Keratinocyte (primary cell): ENCODE measurements at regions not wholly inside any gene's neighbourhood (a gene's known extent, or its start where the extent isn't known, plus 50 kb on each side); places are given as distances from the start of the nearest gene placed in this dataset.

Experiments
- DNase-seq: peaks from one replicate; pipeline ENCODE4 v3.0.0-alpha.2; 2011; ENCODE audit warnings: low read depth, missing footprints, low spot score
- FAIRE-seq: peaks from 2 replicates; lab custom pipeline; 2011; peaks lifted over from hg19 to GRCh38; lab: Jason Lieb, UNC
- H2AFZ ChIP-seq: 2 replicates; pipeline ENCODE4 v1.6.0; 2012; ENCODE audit warnings: low read length, control low read depth, inconsistent platforms; ENCODE audit not compliant: control insufficient read depth
- H3K27ac ChIP-seq: 2 replicates; pipeline ENCODE4 v1.5.1; 2011; ENCODE audit warnings: low read length; ENCODE audit not compliant: control insufficient read depth, insufficient read depth
- H3K27me3 ChIP-seq: 3 replicates; pipeline ENCODE4 v1.6.0; 2011; ENCODE audit warnings: low read length; ENCODE audit not compliant: control insufficient read depth, insufficient read depth; ENCODE audit errors: extremely low read depth
- H3K36me3 ChIP-seq, 2 experiments: 2 replicates in 1 of 2; 3 replicates in 1 of 2; pipeline ENCODE4 v1.5.1; 2011; ENCODE audit warnings: low read length in 2 of 2, mild to moderate bottlenecking in 1 of 2; ENCODE audit not compliant: control insufficient read depth in 2 of 2, insufficient read depth in 2 of 2; ENCODE audit errors: extremely low read depth in 1 of 2
- H3K4me1 ChIP-seq: 3 replicates; pipeline ENCODE4 v1.5.1; 2011; ENCODE audit warnings: low read length; ENCODE audit not compliant: control insufficient read depth, insufficient read depth; ENCODE audit errors: extremely low read depth
- H3K4me2 ChIP-seq: 3 replicates; pipeline ENCODE4 v1.6.0; 2011; ENCODE audit warnings: low read depth, low read length; ENCODE audit not compliant: control insufficient read depth, insufficient read depth; ENCODE audit errors: extremely low read depth
- H3K4me3 ChIP-seq, 3 experiments: fragments of 200-600 bp in 1 of 3; sonication (generic) in 1 of 3; 2 replicates in 2 of 3; 3 replicates in 1 of 3; pipeline ENCODE4 v1.5.1; 2011 to 2016; ENCODE audit warnings: low read length in 3 of 3, mild to moderate bottlenecking in 3 of 3, control low read depth in 2 of 3, inconsistent platforms in 1 of 3, low read depth in 1 of 3, mixed read lengths in 1 of 3, mixed run types in 1 of 3, moderate library complexity in 1 of 3; ENCODE audit not compliant: control insufficient read depth in 2 of 3, insufficient read depth in 2 of 3; ENCODE audit errors: extremely low read depth in 1 of 3
- H3K79me2 ChIP-seq: 2 replicates; pipeline ENCODE4 v1.6.0; 2012; ENCODE audit warnings: low read length; ENCODE audit not compliant: control insufficient read depth, insufficient read depth
- H3K9ac ChIP-seq: 3 replicates; pipeline ENCODE4 v1.6.0; 2011; ENCODE audit warnings: low read length; ENCODE audit not compliant: control insufficient read depth, insufficient read depth; ENCODE audit errors: extremely low read depth
- H3K9me1 ChIP-seq: 3 replicates; pipeline ENCODE4 v1.6.0; 2011; ENCODE audit warnings: low read length; ENCODE audit not compliant: control insufficient read depth, insufficient read depth; ENCODE audit errors: extremely low read depth
- H3K9me3 ChIP-seq: 2 replicates; pipeline ENCODE4 v1.5.1; 2012; ENCODE audit warnings: low read depth, low read length; ENCODE audit not compliant: control insufficient read depth
- H4K20me1 ChIP-seq: 3 replicates; pipeline ENCODE4 v1.6.0; 2011; ENCODE audit warnings: low read length; ENCODE audit not compliant: control insufficient read depth, insufficient read depth; ENCODE audit errors: extremely low read depth
- CTCF ChIP-seq, 3 experiments: IDR thresholded peaks in 1 of 3; conservative IDR thresholded peaks in 1 of 3; optimal IDR thresholded peaks in 1 of 3; 2 replicates in 2 of 3; 3 replicates in 1 of 3; pipeline versions ENCODE3 to v1.5.1; 2011; ENCODE audit warnings: low read length in 3 of 3, mild to moderate bottlenecking in 3 of 3, moderate library complexity in 2 of 3, control low read depth in 1 of 3, inconsistent platforms in 1 of 3; ENCODE audit not compliant: insufficient read depth in 2 of 3; ENCODE audit errors: extremely low read depth in 1 of 3
- EZH2 ChIP-seq: IDR thresholded peaks from one replicate; pipeline ENCODE4 v1.6.1; 2012; ENCODE audit warnings: inconsistent platforms, mild to moderate bottlenecking, low read length, moderate library complexity
- dilution Hi-C: fragments of 300-500 bp; cut with MboI; formaldehyde crosslinking; loops from one replicate; pipeline ENCODE4 v1.7.0; 2020; ENCODE audit warnings: low sequenced_read_pairs; ENCODE audit not compliant: extremely low pct_ligation_motif_present

GRCh38 chr2:111243295-111243694, 122.6 kb downstream of the BCL2L11 start:
- peaks cover 4 to 8% of the 10 kb centered on the region in 2 experiments for H3K36me3 ChIP-seq
- H3K27ac ChIP-seq = no peak overlapping the region
- H3K9me3 ChIP-seq = no peaks in the 10 kb centered on the region
- H3K27me3 ChIP-seq = no peaks in the 10 kb centered on the region
- H3K9me1 ChIP-seq = no peaks in the 10 kb centered on the region
- no peak overlapping the region for H3K4me2 ChIP-seq
- dilution Hi-C loops = no loop called here
- TF ChIP-seq EZH2 (no peak), CTCF (optimal IDR thresholded peaks at IDR 0.05 in 1 of 3, IDR thresholded peaks at IDR 0.05 in 1 of 3, conservative IDR thresholded peaks at IDR 0.05 in 1 of 3; ENCODE audit: extremely low read depth in 1 of 3, insufficient read depth in 2 of 3, low read length in 3 of 3) (no peak)
- H3K79me2 ChIP-seq = no peaks in the 10 kb centered on the region
- DNase-seq = no peak
- H3K4me1 ChIP-seq = no peaks in the 10 kb centered on the region
- no peak for FAIRE-seq
- H3K9ac ChIP-seq = no peak overlapping the region
- no peak overlapping the region for H3K4me3 ChIP-seq
- H4K20me1 ChIP-seq = no peaks in the 10 kb centered on the region
- H2AFZ ChIP-seq = no peak overlapping the region

GRCh38 chr2:111244864-111245263, 124.2 kb downstream of the BCL2L11 start:
- Histone ChIP-seq H3K9me1 (no peaks in the 10 kb centered on the region), H3K4me2 (no peak overlapping the region), H4K20me1 (no peaks in the 10 kb centered on the region), H3K27me3 (no peaks in the 10 kb centered on the region), H3K4me3 (no peak overlapping the region), H3K27ac (no peak overlapping the region), H3K9me3 (no peaks in the 10 kb centered on the region), H3K9ac (no peak overlapping the region), H3K4me1 (no peaks in the 10 kb centered on the region), H3K36me3 (peaks cover 4 to 11% of the 10 kb centered on the region in 2 experiments), H3K79me2 (no peaks in the 10 kb centered on the region), H2AFZ (no peak overlapping the region)
- TF ChIP-seq EZH2 (no peak), CTCF (optimal IDR thresholded peaks at IDR 0.05 in 1 of 3, IDR thresholded peaks at IDR 0.05 in 1 of 3, conservative IDR thresholded peaks at IDR 0.05 in 1 of 3; ENCODE audit: extremely low read depth in 1 of 3, insufficient read depth in 2 of 3, low read length in 3 of 3) (no peak)
- DNase-seq (no peak), FAIRE-seq (no peak)
- dilution Hi-C loops = no loop called here
